Stomach (tissue), 4 donors: ENCODE measurements at regions not wholly inside any gene's neighbourhood (a gene's known extent, or its start where the extent isn't known, plus 50 kb on each side); places are given as distances from the start of the nearest gene placed in this dataset.

Experiments used
- EP300 ChIP-seq: sonication (generic); formaldehyde crosslinking; IDR thresholded peaks from one replicate; pipeline ENCODE4 v1.6.1; 2017; ENCODE audit warnings: antibody characterized with exemption
- POLR2A ChIP-seq, 4 donors: fragments of 450-650 bp; IDR thresholded peaks; one replicate each; pipeline ENCODE4 v1.6.1; 2016; ENCODE audit warnings: antibody characterized with exemption in 4 of 4, control low read depth in 2 of 4, mild to moderate bottlenecking in 1 of 4, moderate library complexity in 1 of 4

DNA sequence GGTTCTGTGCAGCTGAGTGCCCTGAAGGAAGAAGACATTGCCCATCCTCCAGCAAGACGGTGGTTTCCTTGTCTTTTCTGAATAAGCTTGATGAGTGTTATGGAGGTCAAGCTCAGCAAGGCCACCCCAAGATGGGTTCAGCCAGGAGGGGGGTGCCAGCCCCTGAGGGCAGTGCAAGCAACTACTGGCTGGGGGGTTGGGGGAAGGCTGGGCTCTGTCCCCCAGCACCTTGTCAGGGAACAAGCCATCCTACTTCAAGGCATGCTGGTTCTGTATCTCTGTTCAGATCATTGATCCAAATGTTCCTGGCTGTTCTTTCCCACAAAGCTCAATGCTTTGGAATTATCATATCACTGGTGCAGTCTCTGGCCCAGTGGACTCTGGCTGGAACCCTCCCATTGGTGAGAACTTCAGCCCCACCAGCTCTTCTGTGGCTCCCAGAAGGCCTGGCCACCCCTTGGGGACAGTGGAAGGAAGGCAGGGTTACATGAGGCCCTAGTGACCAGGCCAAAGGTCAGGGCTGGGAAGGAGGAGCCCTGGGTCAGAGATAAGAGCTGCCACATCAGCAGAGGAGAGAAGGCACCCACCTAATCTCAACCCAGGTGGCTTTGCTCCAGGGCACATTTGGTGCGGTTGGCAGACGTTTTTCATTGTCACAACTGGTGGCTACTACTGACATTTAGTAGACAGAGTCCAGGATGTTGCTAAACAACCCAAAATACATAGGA lies 280.2 kb downstream of the IRX2 start:
- TF ChIP-seq POLR2A (IDR thresholded peaks at IDR 0.05) (no peak), EP300 (no peak)
